ENCODE measurements at regions not wholly inside any gene's neighbourhood (a gene's known extent, or its start where the extent isn't known, plus 50 kb on each side); places are given as distances from the start of the nearest gene placed in this dataset.

GRCh38 chr10:107436568-107436967, 272.1 kb upstream of the SORCS1 start:
- H3K9me3 ChIP-seq (ENCODE audit: control insufficient read depth, insufficient read depth, low read length), result peaks cover 7% of the 10 kb centered on the region
- H3K4me1 ChIP-seq (ENCODE audit: control insufficient read depth, insufficient read depth, low read length), result no peaks in the 10 kb centered on the region
- no peaks in the 10 kb centered on the region for H3K36me3 ChIP-seq (ENCODE audit: control insufficient read depth, insufficient read depth, low read length)
- H2AK9ac ChIP-seq (replicated peaks; ENCODE audit: low read depth, low read length, poor library complexity), result no peak overlapping the region
- H4K5ac ChIP-seq (ENCODE audit: low read depth, low read length), result no peak overlapping the region
- no peak overlapping the region for H3K23ac ChIP-seq (ENCODE audit: low read depth, low read length)
- no peak overlapping the region for H3K4me3 ChIP-seq (ENCODE audit: insufficient read depth, low read depth, low read length)
- H2AFZ ChIP-seq (replicated peaks; ENCODE audit: low read length, poor library complexity), result no peak overlapping the region
- no peak overlapping the region for H3K14ac ChIP-seq (replicated peaks; ENCODE audit: low read depth, low read length)
- no peak overlapping the region for H2AK5ac ChIP-seq (ENCODE audit: low read depth, low read length)
- dilution Hi-C loops (cut with HindIII; ENCODE audit: low sequenced_read_pairs, unreplicated experiment) (no loop called here), in situ Hi-C loops (cut with MboI; ENCODE audit: low sequenced_read_pairs) (no loop called here), intact Hi-C loops (cut with micrococcal nuclease) (no loop called here)
- no peak overlapping the region for H2BK120ac ChIP-seq (ENCODE audit: low read depth, low read length)
- DNase-seq (no peak), ATAC-seq (ENCODE audit: low read depth) (no peak)
- no peak overlapping the region for H3K4ac ChIP-seq (ENCODE audit: low read depth, low read length)
- no peak overlapping the region for H2BK20ac ChIP-seq (ENCODE audit: low read depth, low read length)
- no peaks in the 10 kb centered on the region for H4K20me1 ChIP-seq (ENCODE audit: insufficient read depth, low read length)
- H2BK15ac ChIP-seq (ENCODE audit: low read depth, low read length), result no peak overlapping the region
- BruUV-seq (replicated peaks), result no TSS peak
- no peak overlapping the region for H3K4me2 ChIP-seq (ENCODE audit: low read depth, low read length)
- CTCF ChIA-PET, result no interaction called here
- H4K91ac ChIP-seq (ENCODE audit: insufficient read depth, low read depth, low read length), result no peak overlapping the region
- no peak overlapping the region for H2BK5ac ChIP-seq (ENCODE audit: low read depth, low read length, poor library complexity, severe bottlenecking)
- no peak overlapping the region for H4K8ac ChIP-seq (ENCODE audit: low read depth in 2 of 2, low read length in 2 of 2)
- 100% methylated on average over 1 of the region's 1 CpG; no CpG with 5 or more reads in 1 of the 2 experiments for WGBS, 2 experiments (ENCODE audit: extremely low coverage in 2 of 2, insufficient read length in 1 of 2)
- H3K9ac ChIP-seq (ENCODE audit: low read depth, low read length), result no peak overlapping the region
- no peak overlapping the region for H3K18ac ChIP-seq (ENCODE audit: low read depth, low read length)
- TF ChIP-seq ELK1 (IDR thresholded peaks at IDR 0.05; ENCODE audit: borderline replicate concordance, low read depth, low read length) (no peak), FOS (IDR thresholded peaks at IDR 0.05; ENCODE audit: low read depth, low read length) (no peak), MAFK (IDR thresholded peaks at IDR 0.05; ENCODE audit: low read depth, low read length) (no peak), RCOR1 (IDR thresholded peaks at IDR 0.05; ENCODE audit: insufficient replicate concordance, low read length) (no peak), RAD21 (IDR thresholded peaks at IDR 0.05; ENCODE audit: low read length) (no peak), RFX5 (IDR thresholded peaks at IDR 0.05; ENCODE audit: low read depth, low read length) (no peak), NFE2L2 (IDR thresholded peaks at IDR 0.05; ENCODE audit: low read depth, low read length) (no peak), MAZ (IDR thresholded peaks at IDR 0.05; ENCODE audit: borderline replicate concordance, low read depth, low read length) (no peak), CHD1 (IDR thresholded peaks at IDR 0.05; ENCODE audit: low read depth, low read length) (no peak), POLR2A (IDR thresholded peaks at IDR 0.05; ENCODE audit: low read depth, low read length) (no peak), BHLHE40 (IDR thresholded peaks at IDR 0.05; ENCODE audit: low read depth, low read length) (no peak), CEBPB (IDR thresholded peaks at IDR 0.05; ENCODE audit: low read depth, low read length) (no peak), SMC3 (IDR thresholded peaks at IDR 0.05; ENCODE audit: low read depth, low read length) (no peak), MXI1 (IDR thresholded peaks at IDR 0.05; ENCODE audit: borderline replicate concordance, low read depth, low read length) (no peak)
- TF ChIP-seq, protein P1, sequence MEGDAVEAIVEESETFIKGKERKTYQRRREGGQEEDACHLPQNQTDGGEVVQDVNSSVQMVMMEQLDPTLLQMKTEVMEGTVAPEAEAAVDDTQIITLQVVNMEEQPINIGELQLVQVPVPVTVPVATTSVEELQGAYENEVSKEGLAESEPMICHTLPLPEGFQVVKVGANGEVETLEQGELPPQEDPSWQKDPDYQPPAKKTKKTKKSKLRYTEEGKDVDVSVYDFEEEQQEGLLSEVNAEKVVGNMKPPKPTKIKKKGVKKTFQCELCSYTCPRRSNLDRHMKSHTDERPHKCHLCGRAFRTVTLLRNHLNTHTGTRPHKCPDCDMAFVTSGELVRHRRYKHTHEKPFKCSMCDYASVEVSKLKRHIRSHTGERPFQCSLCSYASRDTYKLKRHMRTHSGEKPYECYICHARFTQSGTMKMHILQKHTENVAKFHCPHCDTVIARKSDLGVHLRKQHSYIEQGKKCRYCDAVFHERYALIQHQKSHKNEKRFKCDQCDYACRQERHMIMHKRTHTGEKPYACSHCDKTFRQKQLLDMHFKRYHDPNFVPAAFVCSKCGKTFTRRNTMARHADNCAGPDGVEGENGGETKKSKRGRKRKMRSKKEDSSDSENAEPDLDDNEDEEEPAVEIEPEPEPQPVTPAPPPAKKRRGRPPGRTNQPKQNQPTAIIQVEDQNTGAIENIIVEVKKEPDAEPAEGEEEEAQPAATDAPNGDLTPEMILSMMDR (conservative IDR thresholded peaks at IDR 0.05; ENCODE audit: low read depth, low read length), result no peak
- TF ChIP-seq, protein P2, sequence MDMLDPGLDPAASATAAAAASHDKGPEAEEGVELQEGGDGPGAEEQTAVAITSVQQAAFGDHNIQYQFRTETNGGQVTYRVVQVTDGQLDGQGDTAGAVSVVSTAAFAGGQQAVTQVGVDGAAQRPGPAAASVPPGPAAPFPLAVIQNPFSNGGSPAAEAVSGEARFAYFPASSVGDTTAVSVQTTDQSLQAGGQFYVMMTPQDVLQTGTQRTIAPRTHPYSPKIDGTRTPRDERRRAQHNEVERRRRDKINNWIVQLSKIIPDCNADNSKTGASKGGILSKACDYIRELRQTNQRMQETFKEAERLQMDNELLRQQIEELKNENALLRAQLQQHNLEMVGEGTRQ (IDR thresholded peaks at IDR 0.05; ENCODE audit: low read depth, low read length), result no peak
- H3K9me1 ChIP-seq (ENCODE audit: insufficient read depth, low read length), result no peaks in the 10 kb centered on the region
- no peaks in the 10 kb centered on the region for H3K79me1 ChIP-seq (ENCODE audit: low read depth in 1 of 2, low read length in 2 of 2)
- no peak overlapping the region for H3K27ac ChIP-seq (ENCODE audit: insufficient read depth, low read length)
- POLR2A ChIA-PET (ENCODE audit: unreplicated experiment), result no interaction called here
- H3K27me3 ChIP-seq (ENCODE audit: control insufficient read depth, insufficient read depth, low read length), result no peaks in the 10 kb centered on the region
- no peak overlapping the region for H3K56ac ChIP-seq (ENCODE audit: extremely low read depth, insufficient read depth, low read length)

All from IMR-90 (cell line).